ENCODE measurements at regions not wholly inside any gene's neighbourhood (a gene's known extent, or its start where the extent isn't known, plus 50 kb on each side); places are given as distances from the start of the nearest gene placed in this dataset.

DNA sequence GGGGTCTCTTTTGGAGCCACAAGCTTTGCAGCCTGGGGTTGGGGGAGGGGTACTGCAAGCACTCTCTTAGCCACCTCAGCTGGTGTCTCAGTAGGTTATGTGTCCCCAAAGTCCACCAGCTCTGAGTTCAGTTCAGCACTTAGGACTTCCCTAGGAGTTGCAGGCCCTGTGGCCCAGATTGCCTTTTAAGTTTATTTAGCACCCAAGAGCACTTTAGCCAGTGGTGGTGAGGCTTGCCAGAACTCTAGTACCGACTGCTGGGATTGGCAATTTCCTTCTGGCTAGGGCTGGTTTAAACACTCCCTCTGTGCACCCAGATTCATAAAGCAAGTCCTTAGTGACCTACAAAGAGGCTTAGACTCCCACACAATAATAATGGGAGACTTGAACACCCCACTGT lies 489.9 kb upstream of the RPS6KA3 start:
- TF ChIP-seq, protein P1, sequence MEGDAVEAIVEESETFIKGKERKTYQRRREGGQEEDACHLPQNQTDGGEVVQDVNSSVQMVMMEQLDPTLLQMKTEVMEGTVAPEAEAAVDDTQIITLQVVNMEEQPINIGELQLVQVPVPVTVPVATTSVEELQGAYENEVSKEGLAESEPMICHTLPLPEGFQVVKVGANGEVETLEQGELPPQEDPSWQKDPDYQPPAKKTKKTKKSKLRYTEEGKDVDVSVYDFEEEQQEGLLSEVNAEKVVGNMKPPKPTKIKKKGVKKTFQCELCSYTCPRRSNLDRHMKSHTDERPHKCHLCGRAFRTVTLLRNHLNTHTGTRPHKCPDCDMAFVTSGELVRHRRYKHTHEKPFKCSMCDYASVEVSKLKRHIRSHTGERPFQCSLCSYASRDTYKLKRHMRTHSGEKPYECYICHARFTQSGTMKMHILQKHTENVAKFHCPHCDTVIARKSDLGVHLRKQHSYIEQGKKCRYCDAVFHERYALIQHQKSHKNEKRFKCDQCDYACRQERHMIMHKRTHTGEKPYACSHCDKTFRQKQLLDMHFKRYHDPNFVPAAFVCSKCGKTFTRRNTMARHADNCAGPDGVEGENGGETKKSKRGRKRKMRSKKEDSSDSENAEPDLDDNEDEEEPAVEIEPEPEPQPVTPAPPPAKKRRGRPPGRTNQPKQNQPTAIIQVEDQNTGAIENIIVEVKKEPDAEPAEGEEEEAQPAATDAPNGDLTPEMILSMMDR (IDR thresholded peaks at IDR 0.05; ENCODE audit: low read depth, low read length, missing control alignments) = no peak
- no peak overlapping the region for H3K4me3 ChIP-seq (ENCODE audit: low read depth, low read length)
- DNase-seq (ENCODE audit: low read depth) = no peak

DNA sequence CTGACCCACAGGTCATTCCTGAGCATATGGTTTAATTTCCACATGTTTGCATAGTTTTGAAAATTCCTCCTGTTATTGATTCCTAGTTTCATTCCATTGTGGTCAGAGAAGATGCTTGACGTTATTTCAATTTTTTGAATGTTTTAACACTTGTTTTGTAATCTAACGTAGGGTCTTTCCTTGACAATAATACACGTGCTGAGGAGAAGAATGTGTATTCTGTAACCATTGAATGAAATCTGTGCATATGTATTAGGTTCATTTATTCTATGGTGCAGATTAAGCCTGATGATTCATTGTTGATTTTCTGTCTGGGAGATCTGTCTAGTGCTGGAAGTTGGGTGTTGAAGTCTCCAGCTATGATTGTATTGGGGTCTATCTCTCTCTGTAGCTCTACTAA lies 486.4 kb upstream of the RPS6KA3 start:
- no peak for DNase-seq (ENCODE audit: low read depth)
- TF ChIP-seq, protein P1 (IDR thresholded peaks at IDR 0.05; ENCODE audit: low read depth, low read length, missing control alignments) = no peak
- H3K4me3 ChIP-seq (ENCODE audit: low read depth, low read length) = no peak overlapping the region

DNA sequence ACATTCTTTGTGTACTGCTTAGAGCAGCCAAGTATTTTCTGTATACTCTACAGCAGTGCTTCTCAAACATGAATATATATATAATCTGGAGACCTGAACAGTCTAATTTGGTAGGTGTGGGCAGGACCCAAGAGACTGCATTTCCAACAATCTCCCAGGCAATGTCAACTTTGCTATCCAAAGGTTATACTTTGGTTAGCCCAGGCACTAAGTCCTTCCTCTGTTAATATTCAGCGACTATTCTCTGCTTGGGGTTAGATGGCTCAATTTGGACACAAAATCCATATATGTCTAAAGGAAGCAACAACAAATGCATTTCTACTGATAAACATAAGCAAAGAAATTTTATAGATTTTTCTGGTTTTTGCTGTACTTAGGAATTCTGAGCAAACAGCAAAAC lies 480.0 kb upstream of the RPS6KA3 start:
- TF ChIP-seq, protein P1 (IDR thresholded peaks at IDR 0.05; ENCODE audit: low read depth, low read length, missing control alignments) = no peak
- no peak for DNase-seq (ENCODE audit: low read depth)
- H3K4me3 ChIP-seq (ENCODE audit: low read depth, low read length) = no peak overlapping the region

DNA sequence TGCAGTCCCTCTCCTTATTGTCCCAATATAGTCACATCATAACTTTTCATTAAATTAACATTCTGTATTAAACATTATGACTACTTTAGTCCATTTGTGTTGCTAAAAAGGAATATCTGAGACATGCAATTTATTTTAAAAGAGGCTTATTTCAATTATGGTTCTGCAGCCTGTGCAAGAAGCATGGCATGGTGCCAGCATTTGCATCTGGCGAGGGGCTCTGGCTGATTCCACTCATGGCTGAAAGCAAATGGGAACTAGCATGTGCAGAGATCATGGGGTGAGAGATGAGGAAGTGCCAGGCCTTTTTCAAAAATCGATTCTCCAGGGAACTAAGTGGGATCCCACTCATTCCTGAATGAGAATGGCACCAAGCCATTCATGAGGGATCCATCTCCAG lies 476.3 kb upstream of the RPS6KA3 start:
- no peak overlapping the region for H3K4me3 ChIP-seq (ENCODE audit: low read depth, low read length)
- TF ChIP-seq, protein P1 (IDR thresholded peaks at IDR 0.05; ENCODE audit: low read depth, low read length, missing control alignments) = no peak
- no peak for DNase-seq (ENCODE audit: low read depth)

DNA sequence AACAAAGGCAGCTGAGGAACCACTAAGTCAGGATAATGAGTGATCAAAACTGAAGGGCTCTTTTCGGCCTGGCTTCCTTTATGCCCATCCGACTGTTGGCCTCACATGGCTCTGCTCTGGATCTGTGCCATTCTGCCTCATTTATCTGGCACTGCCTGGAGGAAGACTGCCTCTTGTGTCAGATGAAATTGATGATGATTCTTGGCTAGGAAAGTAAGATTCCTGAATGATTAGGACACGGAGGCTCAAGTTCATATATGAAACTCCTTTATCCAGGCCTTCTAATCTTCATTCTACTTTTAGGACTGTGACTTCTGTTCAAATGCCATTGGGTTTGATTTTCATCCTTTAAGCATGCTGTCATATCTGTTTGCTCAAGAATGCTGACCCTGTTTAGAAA lies 475.4 kb upstream of the RPS6KA3 start:
- TF ChIP-seq, protein P1 (IDR thresholded peaks at IDR 0.05; ENCODE audit: low read depth, low read length, missing control alignments) = no peak
- H3K4me3 ChIP-seq (ENCODE audit: low read depth, low read length) = no peak overlapping the region
- DNase-seq (ENCODE audit: low read depth) = no peak

DNA sequence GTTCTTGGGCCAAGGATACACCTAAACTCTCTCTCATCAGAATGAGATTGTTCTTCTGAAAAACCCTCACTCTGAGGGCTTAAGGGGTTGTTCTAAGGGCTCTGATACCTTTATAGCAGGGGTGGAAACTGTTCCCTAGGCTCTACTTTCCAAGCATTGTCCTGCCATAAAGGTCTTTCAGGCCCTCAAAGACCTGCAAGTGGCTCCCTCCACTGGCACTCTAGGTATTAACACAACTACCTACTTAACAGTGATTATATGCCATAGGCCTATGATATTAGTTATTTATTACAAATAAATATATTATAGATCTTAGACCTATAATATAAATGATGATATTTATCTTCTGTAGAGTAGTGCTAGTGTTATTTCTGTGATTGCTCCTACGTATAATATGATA lies 473.7 kb upstream of the RPS6KA3 start:
- no peak for DNase-seq (ENCODE audit: low read depth)
- no peak overlapping the region for H3K4me3 ChIP-seq (ENCODE audit: low read depth, low read length)
- TF ChIP-seq, protein P1 (IDR thresholded peaks at IDR 0.05; ENCODE audit: low read depth, low read length, missing control alignments) = no peak

DNA sequence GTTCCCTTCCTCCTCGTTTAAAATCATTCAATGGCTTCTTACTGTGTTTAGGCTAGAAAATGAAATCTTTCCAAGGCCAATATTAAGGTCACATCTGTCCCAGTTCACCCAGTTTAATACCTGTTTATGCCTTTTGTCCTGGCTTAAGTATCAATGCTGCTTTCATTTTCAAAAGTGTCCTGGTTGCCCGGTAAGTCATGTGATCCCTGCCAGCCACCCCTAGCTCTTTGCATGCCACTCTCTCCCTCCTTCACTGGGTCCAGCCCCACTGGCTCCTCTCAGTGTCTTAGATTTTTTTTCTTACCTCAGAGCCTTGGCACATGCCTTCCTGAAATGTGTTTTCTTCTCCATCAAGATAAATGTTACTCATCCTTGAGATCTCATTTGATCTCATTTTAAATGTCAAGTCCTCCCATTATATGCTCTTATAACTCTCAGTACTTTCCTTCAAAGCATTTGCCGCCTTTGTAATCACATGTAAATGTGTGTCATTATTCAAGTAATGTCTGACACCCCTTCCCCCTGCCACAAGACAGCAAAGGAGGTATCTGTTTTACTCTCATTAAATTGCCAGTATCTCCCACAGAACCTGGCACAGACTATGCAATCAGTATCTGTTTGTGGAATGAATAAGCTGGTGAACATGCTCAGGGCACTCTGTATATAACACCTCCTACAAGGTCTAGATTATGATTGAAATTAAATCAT lies 472.5 kb upstream of the RPS6KA3 start:
- H3K4me3 ChIP-seq (ENCODE audit: low read depth, low read length) = no peak overlapping the region
- TF ChIP-seq, protein P1 (IDR thresholded peaks at IDR 0.05; ENCODE audit: low read depth, low read length, missing control alignments) = no peak
- DNase-seq (ENCODE audit: low read depth) = no peak

Measured in GM12864 (cell line).